Sigmoid colon (tissue), 6 donors: ENCODE measurements at regions not wholly inside any gene's neighbourhood (a gene's known extent, or its start where the extent isn't known, plus 50 kb on each side); places are given as distances from the start of the nearest gene placed in this dataset.

Source experiments
- DNase-seq: peaks from one replicate; pipeline ENCODE4 v3.0.0-alpha.2; 2019
- H3K27ac ChIP-seq, 4 donors: fragments of 200-600 bp; sonication (generic); one replicate each; pipeline ENCODE4 v1.5.1; 2016 to 2019; ENCODE audit warnings: mild to moderate bottlenecking in 1 of 4
- H3K27me3 ChIP-seq, 3 donors: fragments of 200-600 bp; sonication (generic); one replicate each; pipeline ENCODE4 v1.5.1; 2019; ENCODE audit warnings: mild to moderate bottlenecking in 1 of 3
- H3K36me3 ChIP-seq, 4 donors: fragments of 200-600 bp; sonication (generic); one replicate each; pipeline ENCODE4 v1.5.1; 2016 to 2019
- H3K4me1 ChIP-seq, 4 donors: fragments of 200-600 bp; sonication (generic); one replicate each; pipeline ENCODE4 v1.5.1; 2017 to 2019
- H3K4me3 ChIP-seq, 4 donors: fragments of 200-600 bp; sonication (generic); one replicate each; pipeline ENCODE4 v1.5.1; 2017 to 2019; ENCODE audit warnings: mild to moderate bottlenecking in 2 of 4, moderate library complexity in 1 of 4
- H3K9me3 ChIP-seq, 4 donors: fragments of 200-600 bp in 3 of 4; sonication (generic) in 3 of 4; one replicate each; pipeline versions ENCODE4 v1.5.1 to v1.6.1; 2013 to 2019
- EP300 ChIP-seq, 4 donors: sonication (generic); formaldehyde crosslinking; IDR thresholded peaks; one replicate each; pipeline ENCODE4 v1.6.1; 2017; ENCODE audit warnings: antibody characterized with exemption in 4 of 4
- POLR2A ChIP-seq, 2 donors: fragments of 450-650 bp; IDR thresholded peaks; one replicate each; pipeline ENCODE4 v1.6.1; 2016; ENCODE audit warnings: antibody characterized with exemption in 2 of 2, mild to moderate bottlenecking in 2 of 2, moderate library complexity in 2 of 2
- POLR2AphosphoS5 ChIP-seq, 4 donors: sonication (generic); formaldehyde crosslinking; IDR thresholded peaks; one replicate each; pipeline ENCODE4 v1.6.1; 2017; ENCODE audit warnings: antibody characterized with exemption in 4 of 4
- WGBS, 2 donors: extraction: QIAGEN DNeasy Blood & Tissue Kit; methylation state at CpG; one replicate each; pipeline ENCODE4 v1.1.7; 2013; 5-methylcytosine and 5-hydroxymethylcytosine counted together
- intact Hi-C: fragments of 100-400 bp; cut with DNase I; formaldehyde crosslinking; loops from one replicate; pipeline ENCODE4 v1.15.1; 2023
- TF ChIP-seq, protein P1 (sequence below), 4 experiments: fragments of 450-650 bp in 3 of 4; fragments of 200-600 bp in 1 of 4; IDR thresholded peaks; one replicate each; pipeline ENCODE4 v1.5.1; 2016 to 2019; ENCODE audit warnings: antibody characterized with exemption in 4 of 4, mild to moderate bottlenecking in 3 of 4, moderate library complexity in 2 of 4
- donor health status: healthy with polysubstance abuse.
- donor health status: healthy.

DNA sequence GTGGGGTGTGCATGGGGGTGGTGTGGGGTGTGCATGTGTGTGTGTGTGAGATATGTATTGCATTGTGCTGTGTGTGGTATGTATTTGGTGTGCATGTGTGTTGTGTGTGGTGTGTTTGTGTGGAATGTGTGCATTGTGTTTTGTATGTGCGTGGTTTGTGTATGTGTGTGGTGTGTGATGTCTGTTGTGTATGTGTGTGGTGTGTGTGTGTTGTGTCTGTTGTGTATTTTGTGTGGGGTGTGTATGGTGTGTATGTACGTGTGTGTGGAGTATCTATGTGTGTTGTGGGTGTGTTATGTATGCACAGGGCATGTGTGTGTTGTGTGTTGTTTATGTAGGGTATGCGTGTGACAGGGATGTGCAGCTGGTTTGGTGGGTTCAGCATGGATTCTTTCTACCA lies 67.8 kb upstream of the COG2 start:
- no peak overlapping the region for H3K27ac ChIP-seq
- TF ChIP-seq, protein P1, sequence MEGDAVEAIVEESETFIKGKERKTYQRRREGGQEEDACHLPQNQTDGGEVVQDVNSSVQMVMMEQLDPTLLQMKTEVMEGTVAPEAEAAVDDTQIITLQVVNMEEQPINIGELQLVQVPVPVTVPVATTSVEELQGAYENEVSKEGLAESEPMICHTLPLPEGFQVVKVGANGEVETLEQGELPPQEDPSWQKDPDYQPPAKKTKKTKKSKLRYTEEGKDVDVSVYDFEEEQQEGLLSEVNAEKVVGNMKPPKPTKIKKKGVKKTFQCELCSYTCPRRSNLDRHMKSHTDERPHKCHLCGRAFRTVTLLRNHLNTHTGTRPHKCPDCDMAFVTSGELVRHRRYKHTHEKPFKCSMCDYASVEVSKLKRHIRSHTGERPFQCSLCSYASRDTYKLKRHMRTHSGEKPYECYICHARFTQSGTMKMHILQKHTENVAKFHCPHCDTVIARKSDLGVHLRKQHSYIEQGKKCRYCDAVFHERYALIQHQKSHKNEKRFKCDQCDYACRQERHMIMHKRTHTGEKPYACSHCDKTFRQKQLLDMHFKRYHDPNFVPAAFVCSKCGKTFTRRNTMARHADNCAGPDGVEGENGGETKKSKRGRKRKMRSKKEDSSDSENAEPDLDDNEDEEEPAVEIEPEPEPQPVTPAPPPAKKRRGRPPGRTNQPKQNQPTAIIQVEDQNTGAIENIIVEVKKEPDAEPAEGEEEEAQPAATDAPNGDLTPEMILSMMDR (IDR thresholded peaks at IDR 0.05), result no peak
- no peak for TF ChIP-seq POLR2A (IDR thresholded peaks at IDR 0.05)
- TF ChIP-seq POLR2AphosphoS5 (IDR thresholded peaks at IDR 0.05), result no peak
- no peak for TF ChIP-seq EP300 (IDR thresholded peaks at IDR 0.05)
- H3K27me3 ChIP-seq, result peaks cover 0 to 4% (median 0%) of the 10 kb centered on the region in 3 donors
- no peaks in the 10 kb centered on the region for H3K9me3 ChIP-seq
- H3K4me1 ChIP-seq, result peaks cover 0 to 4% (median 0%) of the 10 kb centered on the region in 4 donors
- intact Hi-C loops, result no loop called here
- DNase-seq, result no peak
- H3K36me3 ChIP-seq, result no peaks in the 10 kb centered on the region
- 70 to 82% methylated on average over 3 of the region's 3 CpGs for WGBS, 2 donors
- no peak overlapping the region for H3K4me3 ChIP-seq

DNA sequence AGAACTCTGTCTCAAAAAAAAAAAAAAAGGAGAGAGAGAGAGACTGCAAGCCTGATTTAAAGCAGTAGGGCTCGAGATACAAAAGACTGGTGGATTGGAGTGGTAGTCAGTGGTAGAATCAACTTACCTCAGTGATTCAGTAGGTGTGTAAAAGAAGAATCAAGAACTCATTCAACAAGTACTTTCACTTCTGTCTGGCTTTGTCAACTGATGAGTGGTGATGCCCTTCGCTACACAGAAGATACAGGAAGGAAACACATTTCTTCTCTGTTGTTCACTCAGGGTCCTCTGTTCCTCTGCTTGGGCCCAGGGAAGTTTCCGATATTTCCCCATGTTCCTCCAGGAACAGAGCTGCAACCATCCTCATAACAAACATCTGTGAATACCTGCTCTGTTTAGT lies 68.6 kb upstream of the COG2 start:
- no peak overlapping the region for H3K4me3 ChIP-seq
- intact Hi-C loops, result no loop called here
- peaks cover 0 to 4% (median 0%) of the 10 kb centered on the region in 3 donors for H3K27me3 ChIP-seq
- 75 to 84% methylated on average over 3 of the region's 3 CpGs for WGBS, 2 donors
- no peak overlapping the region for H3K27ac ChIP-seq
- no peaks in the 10 kb centered on the region for H3K9me3 ChIP-seq
- no peaks in the 10 kb centered on the region for H3K36me3 ChIP-seq
- peaks cover 0 to 4% (median 0%) of the 10 kb centered on the region in 4 donors for H3K4me1 ChIP-seq
- no peak for DNase-seq
- TF ChIP-seq EP300 (IDR thresholded peaks at IDR 0.05), result no peak
- TF ChIP-seq POLR2A (IDR thresholded peaks at IDR 0.05), result no peak
- TF ChIP-seq POLR2AphosphoS5 (IDR thresholded peaks at IDR 0.05), result no peak
- TF ChIP-seq, protein P1 (IDR thresholded peaks at IDR 0.05), result no peak

DNA sequence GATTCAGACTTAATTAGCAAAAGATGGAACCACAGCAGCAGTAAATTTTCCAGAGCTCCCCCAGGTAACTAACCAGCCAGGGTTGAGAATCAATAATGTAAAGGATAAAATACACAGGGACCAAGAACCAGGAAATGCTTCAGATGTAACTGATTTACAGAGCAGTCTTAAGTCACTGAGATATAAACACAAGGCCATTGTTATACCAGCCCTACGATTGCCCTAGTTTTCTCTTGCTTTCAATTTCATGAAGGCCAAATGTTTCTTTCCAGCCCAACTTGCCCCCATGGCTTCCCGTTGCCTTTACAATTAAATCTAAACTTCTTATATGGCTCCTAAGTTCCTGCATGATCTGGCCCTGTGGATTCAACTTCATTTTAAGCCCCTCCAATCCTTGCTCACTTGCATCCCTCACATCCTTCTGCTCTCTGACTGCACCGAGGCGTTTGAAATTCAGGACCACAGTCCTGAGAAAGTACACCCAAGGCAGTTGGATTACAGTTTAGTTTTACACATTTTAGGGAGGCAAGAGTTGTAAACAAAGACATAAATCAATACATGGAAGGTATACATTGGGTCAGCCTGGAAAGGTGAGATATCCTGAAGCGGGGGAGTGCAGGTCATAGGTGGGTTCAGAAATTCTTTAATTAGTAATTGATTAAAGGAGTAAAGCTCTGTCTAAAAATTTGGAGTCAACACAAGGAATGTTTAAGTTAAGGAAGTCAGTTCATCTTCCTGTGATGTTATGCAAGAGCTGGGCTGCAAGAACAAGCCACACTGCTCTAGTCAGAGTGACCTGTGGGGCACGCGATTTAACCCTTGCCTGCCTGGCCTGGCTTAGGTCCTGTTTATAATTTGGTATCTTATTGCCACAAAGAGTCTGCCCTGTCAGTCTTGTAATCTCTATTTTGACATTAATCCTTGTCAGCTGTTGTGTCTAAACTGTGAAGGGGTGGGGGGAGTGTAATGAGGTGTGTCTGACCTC lies 69.9 kb upstream of the COG2 start:
- Histone ChIP-seq H3K9me3 (no peaks in the 10 kb centered on the region), H3K27me3 (no peaks in the 10 kb centered on the region), H3K36me3 (no peaks in the 10 kb centered on the region), H3K4me1 (peaks cover 0 to 4% (median 0%) of the 10 kb centered on the region in 4 donors), H3K27ac (no peak overlapping the region), H3K4me3 (no peak overlapping the region)
- 6 to 33% methylated on average over 7 of the region's 7 CpGs for WGBS, 2 donors
- intact Hi-C loops, result no loop called here
- no peak for DNase-seq
- TF ChIP-seq POLR2A (IDR thresholded peaks at IDR 0.05) (no peak), EP300 (IDR thresholded peaks at IDR 0.05) (no peak), POLR2AphosphoS5 (IDR thresholded peaks at IDR 0.05) (no peak)
- TF ChIP-seq, protein P1 (IDR thresholded peaks at IDR 0.05), result no peak

DNA sequence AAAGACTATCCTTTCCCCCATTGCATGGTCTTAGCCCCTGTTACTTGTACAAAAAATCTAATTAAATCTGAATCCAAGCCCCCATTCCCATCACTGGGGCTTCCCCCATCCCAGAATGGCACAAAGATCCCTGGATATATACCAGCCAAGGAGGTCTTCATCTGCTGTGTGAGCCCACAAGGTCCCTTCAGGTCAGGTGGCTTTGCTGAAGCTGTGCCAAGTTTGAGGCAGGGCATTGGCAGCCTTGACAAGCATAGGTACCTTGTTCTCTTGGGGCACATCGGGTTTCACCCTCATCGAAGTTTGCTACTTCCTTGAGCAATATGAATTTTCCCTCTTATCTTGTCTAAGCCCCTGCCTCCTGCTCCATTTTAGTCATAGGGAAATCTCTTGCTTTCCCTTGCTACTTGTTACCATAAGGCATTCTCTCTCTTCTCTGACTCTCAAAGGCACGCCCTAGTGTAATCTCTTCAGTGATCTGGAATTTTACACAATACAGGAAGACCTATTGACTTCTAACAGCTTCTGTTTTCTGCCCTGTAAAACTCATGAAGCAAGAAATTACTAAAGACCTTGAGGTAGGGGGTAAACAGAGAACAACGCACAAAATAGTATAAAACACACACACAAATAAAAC lies 71.4 kb upstream of the COG2 start:
- H3K9me3 ChIP-seq, result no peaks in the 10 kb centered on the region
- intact Hi-C loops, result no loop called here
- WGBS, 2 donors, result 16 to 46% methylated on average over 4 of the region's 4 CpGs

More for the DNA sequence above, 71.4 kb upstream of the COG2 start:
- no peaks in the 10 kb centered on the region for H3K27me3 ChIP-seq
- H3K36me3 ChIP-seq, result no peaks in the 10 kb centered on the region
- peaks cover 0 to 4% (median 0%) of the 10 kb centered on the region in 4 donors for H3K4me1 ChIP-seq
- no peak overlapping the region for H3K27ac ChIP-seq
- TF ChIP-seq, protein P1 (IDR thresholded peaks at IDR 0.05), result no peak
- TF ChIP-seq EP300 (IDR thresholded peaks at IDR 0.05), result no peak
- no peak for TF ChIP-seq POLR2AphosphoS5 (IDR thresholded peaks at IDR 0.05)
- TF ChIP-seq POLR2A (IDR thresholded peaks at IDR 0.05), result no peak
- no peak overlapping the region for H3K4me3 ChIP-seq
- no peak for DNase-seq
